ENCODE measurements at regions not wholly inside any gene's neighbourhood (a gene's known extent, or its start where the extent isn't known, plus 50 kb on each side); places are given as distances from the start of the nearest gene placed in this dataset.

GRCh38 chr7:81533426-81533825 lies 236.4 kb downstream of the HGF start:
- TF ChIP-seq, protein P1, sequence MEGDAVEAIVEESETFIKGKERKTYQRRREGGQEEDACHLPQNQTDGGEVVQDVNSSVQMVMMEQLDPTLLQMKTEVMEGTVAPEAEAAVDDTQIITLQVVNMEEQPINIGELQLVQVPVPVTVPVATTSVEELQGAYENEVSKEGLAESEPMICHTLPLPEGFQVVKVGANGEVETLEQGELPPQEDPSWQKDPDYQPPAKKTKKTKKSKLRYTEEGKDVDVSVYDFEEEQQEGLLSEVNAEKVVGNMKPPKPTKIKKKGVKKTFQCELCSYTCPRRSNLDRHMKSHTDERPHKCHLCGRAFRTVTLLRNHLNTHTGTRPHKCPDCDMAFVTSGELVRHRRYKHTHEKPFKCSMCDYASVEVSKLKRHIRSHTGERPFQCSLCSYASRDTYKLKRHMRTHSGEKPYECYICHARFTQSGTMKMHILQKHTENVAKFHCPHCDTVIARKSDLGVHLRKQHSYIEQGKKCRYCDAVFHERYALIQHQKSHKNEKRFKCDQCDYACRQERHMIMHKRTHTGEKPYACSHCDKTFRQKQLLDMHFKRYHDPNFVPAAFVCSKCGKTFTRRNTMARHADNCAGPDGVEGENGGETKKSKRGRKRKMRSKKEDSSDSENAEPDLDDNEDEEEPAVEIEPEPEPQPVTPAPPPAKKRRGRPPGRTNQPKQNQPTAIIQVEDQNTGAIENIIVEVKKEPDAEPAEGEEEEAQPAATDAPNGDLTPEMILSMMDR (IDR thresholded peaks at IDR 0.05), result no peak
- no peak for TF ChIP-seq POLR2AphosphoS5 (IDR thresholded peaks at IDR 0.05)
- no peak for TF ChIP-seq POLR2A (IDR thresholded peaks at IDR 0.05)

Data from sigmoid colon (tissue), 4 donors.